ENCODE measurements at regions not wholly inside any gene's neighbourhood (a gene's known extent, or its start where the extent isn't known, plus 50 kb on each side); places are given as distances from the start of the nearest gene placed in this dataset.

DNA sequence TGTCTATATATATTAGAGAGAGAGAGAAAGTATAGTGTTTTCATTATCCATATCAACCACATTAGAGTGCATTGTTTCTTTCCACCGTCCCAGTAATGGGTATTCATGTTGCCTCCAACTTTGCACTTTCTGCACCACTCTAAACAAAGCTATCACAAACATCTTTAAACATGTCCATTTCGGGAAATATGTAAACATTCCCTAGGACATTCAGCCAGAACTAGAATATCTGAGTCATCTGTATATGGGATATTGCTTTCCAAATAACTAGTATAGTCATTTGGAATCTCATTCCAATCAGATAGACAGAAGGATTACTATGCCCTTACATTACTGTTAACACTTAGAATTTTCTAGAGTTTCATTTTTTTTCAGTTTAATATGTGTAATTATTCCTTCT, 914.9 kb upstream of the EPHA6 start:
- Histone ChIP-seq H3K27ac (ENCODE audit: low read depth, low read length) (no peak overlapping the region), H3K9me3 (ENCODE audit: low read length) (no peaks in the 10 kb centered on the region), H3K4me1 (ENCODE audit: insufficient read depth, low read length) (no peaks in the 10 kb centered on the region), H3K4me3 (ENCODE audit: low read depth in 1 of 2, low read length in 2 of 2) (no peak overlapping the region), H3K27me3 (ENCODE audit: control insufficient read depth in 1 of 2, insufficient read depth in 2 of 2, low read length in 2 of 2) (no peaks in the 10 kb centered on the region), H3K9ac (ENCODE audit: low read length) (no peak overlapping the region), H3K36me3 (ENCODE audit: insufficient read depth, low read length) (no peaks in the 10 kb centered on the region)

DNA sequence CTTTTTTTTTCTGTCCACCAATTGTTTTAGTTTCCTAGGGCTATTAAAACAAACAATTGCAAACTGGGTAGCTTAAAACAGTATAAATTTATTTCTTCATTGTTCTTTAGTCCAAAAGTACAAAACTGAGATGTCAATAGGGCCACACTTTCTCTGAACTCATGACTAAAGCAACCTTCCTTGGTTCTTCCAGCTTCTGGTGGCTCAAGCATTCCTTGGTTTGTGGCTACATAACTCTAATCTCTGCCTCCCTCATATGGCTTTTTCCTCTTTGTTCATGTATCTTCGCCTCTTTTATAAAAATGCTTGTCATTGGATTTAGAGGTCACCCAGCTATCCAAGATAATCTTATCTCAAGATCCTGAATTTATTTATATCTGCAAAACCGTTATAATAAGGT, 914.5 kb upstream of the EPHA6 start:
- no peak overlapping the region for H3K27ac ChIP-seq (ENCODE audit: low read depth, low read length)
- no peak overlapping the region for H3K4me3 ChIP-seq (ENCODE audit: low read depth in 1 of 2, low read length in 2 of 2)
- H3K27me3 ChIP-seq (ENCODE audit: control insufficient read depth in 1 of 2, insufficient read depth in 2 of 2, low read length in 2 of 2) = no peaks in the 10 kb centered on the region
- H3K36me3 ChIP-seq (ENCODE audit: insufficient read depth, low read length) = no peaks in the 10 kb centered on the region
- no peak overlapping the region for H3K9ac ChIP-seq (ENCODE audit: low read length)
- H3K4me1 ChIP-seq (ENCODE audit: insufficient read depth, low read length) = no peaks in the 10 kb centered on the region
- H3K9me3 ChIP-seq (ENCODE audit: low read length) = no peaks in the 10 kb centered on the region

DNA sequence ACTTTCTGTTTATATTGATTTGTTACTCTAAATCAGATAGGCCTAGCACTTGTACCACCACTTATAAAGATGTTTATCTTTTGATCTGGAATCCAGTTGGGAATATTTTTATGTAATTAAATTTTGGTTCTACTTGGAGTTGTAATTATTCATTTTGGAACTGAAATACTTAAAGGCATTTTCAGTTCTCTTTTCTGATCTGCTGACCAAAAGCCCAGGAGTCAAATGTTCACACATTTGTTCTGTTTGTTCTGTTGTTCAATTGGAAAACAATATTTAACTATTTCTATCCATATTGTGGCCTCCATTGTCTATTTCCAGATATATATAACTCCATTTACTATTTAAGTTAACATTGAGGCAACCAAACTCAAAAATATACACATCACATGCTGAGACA, 912.4 kb upstream of the EPHA6 start:
- Histone ChIP-seq H3K27me3 (ENCODE audit: control insufficient read depth in 1 of 2, insufficient read depth in 2 of 2, low read length in 2 of 2) (no peaks in the 10 kb centered on the region), H3K9me3 (ENCODE audit: low read length) (no peaks in the 10 kb centered on the region), H3K4me3 (ENCODE audit: low read depth in 1 of 2, low read length in 2 of 2) (no peak overlapping the region), H3K27ac (ENCODE audit: low read depth, low read length) (no peak overlapping the region), H3K36me3 (ENCODE audit: insufficient read depth, low read length) (no peaks in the 10 kb centered on the region), H3K4me1 (ENCODE audit: insufficient read depth, low read length) (no peaks in the 10 kb centered on the region), H3K9ac (ENCODE audit: low read length) (no peak overlapping the region)

DNA sequence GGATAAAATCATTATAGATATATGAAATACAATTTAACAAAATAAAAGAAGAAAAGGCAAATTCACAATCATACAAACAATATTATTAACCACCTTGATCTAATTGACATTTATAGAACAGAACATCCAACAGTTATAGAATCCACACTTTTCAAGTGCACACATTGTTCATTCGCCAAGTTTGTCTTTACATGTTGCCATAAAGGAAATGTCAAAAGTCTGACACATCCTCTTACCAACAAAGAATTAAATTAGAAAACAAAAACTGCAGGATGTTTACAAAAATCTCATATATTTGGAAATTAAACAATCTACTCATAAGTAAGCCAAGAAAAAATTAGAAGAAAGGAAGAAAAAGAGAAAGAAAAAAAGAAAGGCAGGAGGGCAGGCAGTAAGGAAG, 909.2 kb upstream of the EPHA6 start:
- no peaks in the 10 kb centered on the region for H3K36me3 ChIP-seq (ENCODE audit: insufficient read depth, low read length)
- no peaks in the 10 kb centered on the region for H3K27me3 ChIP-seq (ENCODE audit: control insufficient read depth in 1 of 2, insufficient read depth in 2 of 2, low read length in 2 of 2)
- no peak overlapping the region for H3K4me3 ChIP-seq (ENCODE audit: low read depth in 1 of 2, low read length in 2 of 2)
- no peak overlapping the region for H3K9ac ChIP-seq (ENCODE audit: low read length)
- H3K9me3 ChIP-seq (ENCODE audit: low read length) = no peaks in the 10 kb centered on the region
- no peaks in the 10 kb centered on the region for H3K4me1 ChIP-seq (ENCODE audit: insufficient read depth, low read length)
- no peak overlapping the region for H3K27ac ChIP-seq (ENCODE audit: low read depth, low read length)

DNA sequence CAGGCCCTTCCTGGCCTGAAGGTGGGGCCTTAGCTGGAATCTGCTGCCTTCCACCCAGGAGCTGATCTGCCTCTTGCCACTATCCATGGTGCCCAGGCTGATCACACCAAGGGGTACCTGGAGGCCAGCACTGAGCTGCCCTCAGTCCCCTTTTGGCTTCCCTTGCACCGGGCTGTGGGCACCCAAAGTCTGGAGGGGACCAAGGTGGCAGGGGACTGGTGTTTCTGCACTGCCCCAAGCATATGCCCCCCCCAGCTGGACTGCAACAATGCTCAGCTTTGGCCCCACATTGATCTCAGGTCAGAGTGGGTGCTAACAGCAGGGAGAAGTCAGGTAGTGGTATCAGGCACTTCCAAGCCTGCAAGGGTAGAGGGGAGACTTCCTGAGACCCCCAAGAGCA, 902.6 kb upstream of the EPHA6 start:
- no peak overlapping the region for H3K9ac ChIP-seq (ENCODE audit: low read length)
- H3K27ac ChIP-seq (ENCODE audit: low read depth, low read length) = no peak overlapping the region
- H3K27me3 ChIP-seq (ENCODE audit: control insufficient read depth in 1 of 2, insufficient read depth in 2 of 2, low read length in 2 of 2) = no peaks in the 10 kb centered on the region
- H3K36me3 ChIP-seq (ENCODE audit: insufficient read depth, low read length) = no peaks in the 10 kb centered on the region
- H3K9me3 ChIP-seq (ENCODE audit: low read length) = no peaks in the 10 kb centered on the region
- no peak overlapping the region for H3K4me3 ChIP-seq (ENCODE audit: low read depth in 1 of 2, low read length in 2 of 2)
- no peaks in the 10 kb centered on the region for H3K4me1 ChIP-seq (ENCODE audit: insufficient read depth, low read length)

DNA sequence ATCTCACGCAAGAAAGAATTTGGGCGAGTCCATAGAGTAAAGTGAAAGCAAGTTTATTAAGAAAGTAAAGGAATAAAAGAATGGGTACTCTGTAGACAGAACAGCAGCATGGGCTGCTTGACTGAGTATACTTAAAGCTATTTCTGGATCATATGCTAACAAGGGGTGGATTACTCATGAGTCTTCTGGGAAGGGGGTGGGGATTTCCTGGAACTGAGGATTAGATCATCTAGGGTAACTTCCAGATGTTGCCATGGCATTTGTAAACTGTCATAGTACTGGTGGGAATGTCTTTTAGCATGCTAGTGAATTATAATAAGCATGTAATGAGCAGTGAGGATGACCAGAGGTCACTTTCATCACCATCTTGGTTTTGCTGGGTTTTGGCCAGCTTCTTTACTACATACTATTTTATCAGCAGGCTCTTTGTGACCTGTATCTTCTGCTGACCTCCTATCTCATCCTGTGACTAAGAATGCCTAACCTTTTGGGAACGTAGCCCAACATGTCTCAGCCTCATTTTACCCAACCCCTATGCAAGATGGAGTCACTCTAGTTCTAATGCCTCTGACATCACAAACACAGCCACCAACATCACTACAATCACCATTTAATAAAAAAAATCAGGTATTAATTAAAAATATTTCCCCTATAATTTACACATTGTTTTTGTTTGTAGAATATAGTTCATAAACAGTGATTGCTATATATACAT, 890.7 kb upstream of the EPHA6 start:
- Histone ChIP-seq H3K27ac (ENCODE audit: low read depth, low read length) (no peak overlapping the region), H3K9ac (ENCODE audit: low read length) (no peak overlapping the region), H3K9me3 (ENCODE audit: low read length) (no peaks in the 10 kb centered on the region), H3K36me3 (ENCODE audit: insufficient read depth, low read length) (no peaks in the 10 kb centered on the region), H3K4me3 (ENCODE audit: low read depth in 1 of 2, low read length in 2 of 2) (no peak overlapping the region), H3K4me1 (ENCODE audit: insufficient read depth, low read length) (no peaks in the 10 kb centered on the region), H3K27me3 (ENCODE audit: control insufficient read depth in 1 of 2, insufficient read depth in 2 of 2, low read length in 2 of 2) (no peaks in the 10 kb centered on the region)

DNA sequence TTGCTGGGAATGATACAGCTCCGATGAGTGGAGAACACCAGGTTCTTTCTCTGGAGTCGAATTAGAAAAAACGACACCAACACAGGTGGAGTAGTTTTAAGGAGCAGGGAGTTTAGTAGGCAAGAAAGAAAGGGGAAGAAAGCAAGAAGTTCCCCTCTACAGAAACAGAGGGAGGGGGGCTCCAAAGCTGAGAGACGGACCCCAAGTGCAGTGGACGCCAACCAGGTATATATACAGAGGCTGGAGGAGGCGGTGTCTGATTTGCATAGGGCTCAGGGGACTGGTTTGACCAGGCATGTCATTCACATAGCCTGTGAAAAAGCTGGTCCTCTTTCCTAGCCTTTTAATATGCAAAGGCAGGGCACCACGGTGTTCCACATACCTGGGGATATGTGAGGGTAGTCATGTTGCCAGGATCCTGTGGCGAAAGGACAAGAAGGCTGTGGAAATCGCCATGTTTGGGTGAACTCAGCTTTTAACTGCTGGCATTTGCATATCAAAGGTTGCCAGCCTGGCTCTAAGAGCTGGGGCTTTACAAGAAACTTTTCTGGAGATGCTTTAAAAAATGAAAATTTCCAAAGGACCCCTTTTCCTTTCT, 887.4 kb upstream of the EPHA6 start:
- no peaks in the 10 kb centered on the region for H3K9me3 ChIP-seq (ENCODE audit: low read length)
- H3K27me3 ChIP-seq (ENCODE audit: control insufficient read depth in 1 of 2, insufficient read depth in 2 of 2, low read length in 2 of 2) = no peaks in the 10 kb centered on the region
- no peak overlapping the region for H3K27ac ChIP-seq (ENCODE audit: low read depth, low read length)
- H3K4me1 ChIP-seq (ENCODE audit: insufficient read depth, low read length) = no peaks in the 10 kb centered on the region
- H3K36me3 ChIP-seq (ENCODE audit: insufficient read depth, low read length) = no peaks in the 10 kb centered on the region
- no peak overlapping the region for H3K9ac ChIP-seq (ENCODE audit: low read length)
- H3K4me3 ChIP-seq (ENCODE audit: low read depth in 1 of 2, low read length in 2 of 2) = no peak overlapping the region

DNA sequence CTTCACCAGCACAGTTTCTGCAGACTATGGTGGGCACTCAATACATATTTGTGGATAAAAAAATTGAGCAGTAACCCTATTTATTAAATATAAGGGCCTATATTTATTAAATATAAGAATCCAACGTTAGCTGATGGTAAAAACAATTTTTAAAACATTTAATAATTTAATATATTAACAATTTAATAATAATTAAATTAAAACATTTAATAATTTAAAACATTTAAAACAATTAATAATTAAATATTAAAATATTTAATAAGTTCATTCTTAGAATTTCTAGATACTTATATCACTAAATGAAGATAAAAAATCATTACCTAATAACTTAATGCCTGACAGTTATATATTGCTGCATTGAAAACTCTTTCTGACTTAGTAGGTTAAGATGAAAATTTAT, 880.2 kb upstream of the EPHA6 start:
- Histone ChIP-seq H3K9ac (ENCODE audit: low read length) (no peak overlapping the region), H3K36me3 (ENCODE audit: insufficient read depth, low read length) (no peaks in the 10 kb centered on the region), H3K27ac (ENCODE audit: low read depth, low read length) (no peak overlapping the region), H3K4me3 (ENCODE audit: low read depth in 1 of 2, low read length in 2 of 2) (no peak overlapping the region), H3K9me3 (ENCODE audit: low read length) (no peaks in the 10 kb centered on the region), H3K27me3 (ENCODE audit: control insufficient read depth in 1 of 2, insufficient read depth in 2 of 2, low read length in 2 of 2) (no peaks in the 10 kb centered on the region), H3K4me1 (ENCODE audit: insufficient read depth, low read length) (no peaks in the 10 kb centered on the region)

DNA sequence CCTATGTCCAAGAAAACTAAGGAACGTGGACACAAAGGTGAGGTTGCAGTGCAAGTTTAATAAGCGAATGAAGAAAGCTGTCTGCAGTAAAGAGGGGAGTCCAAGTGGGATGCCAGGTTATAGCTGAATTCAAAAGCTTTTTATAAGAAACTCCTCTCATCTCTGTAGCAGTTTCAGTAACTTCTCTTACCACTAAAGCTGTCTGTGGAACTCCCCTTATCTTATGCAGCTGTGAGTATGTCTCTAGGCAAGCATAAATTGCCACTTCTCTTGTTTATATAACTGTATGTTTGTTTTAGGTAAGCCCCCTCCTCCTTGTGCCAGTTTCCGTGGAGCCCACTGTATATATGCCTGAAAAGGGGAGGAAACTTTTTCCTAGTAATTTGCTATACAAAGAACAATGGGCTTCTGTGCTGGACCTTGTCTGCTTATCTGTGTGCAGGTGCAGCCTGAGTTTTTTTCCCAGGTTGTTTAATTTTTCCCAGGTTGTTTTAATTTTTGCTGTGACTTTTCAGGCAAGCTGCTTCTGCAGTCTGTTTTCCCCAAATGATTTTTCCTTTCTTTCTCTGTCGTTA, 875.1 kb upstream of the EPHA6 start:
- Histone ChIP-seq H3K4me3 (ENCODE audit: low read depth in 1 of 2, low read length in 2 of 2) (no peak overlapping the region), H3K9ac (ENCODE audit: low read length) (no peak overlapping the region)

DNA sequence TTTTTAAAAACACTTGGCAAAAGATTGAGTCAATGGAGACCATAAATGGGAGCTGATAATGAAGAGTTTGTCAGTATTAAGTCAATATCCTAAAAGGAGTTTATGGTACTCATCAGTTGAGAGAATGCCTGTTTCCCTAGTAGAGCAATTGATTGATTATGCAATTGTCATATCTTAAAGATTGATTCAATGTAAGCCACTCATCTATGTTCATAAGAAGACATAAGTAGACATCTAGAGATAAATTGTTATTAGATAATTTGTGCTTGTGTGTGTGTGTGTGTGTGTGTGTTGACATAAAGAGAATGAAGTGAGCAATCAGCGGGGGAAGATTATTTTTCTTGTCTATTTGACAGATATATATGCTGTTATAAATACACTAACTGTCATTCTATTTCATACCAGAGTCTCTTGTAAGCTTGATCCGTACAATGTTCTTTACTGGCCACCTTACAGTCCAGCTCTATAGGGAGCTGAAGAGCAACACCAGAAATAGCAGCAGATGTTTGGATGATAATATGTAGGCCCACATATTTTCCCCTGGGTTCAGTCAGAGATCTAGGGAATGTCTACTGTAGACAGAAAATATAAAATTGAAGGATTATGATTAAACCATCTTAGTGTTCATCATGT, 848.6 kb upstream of the EPHA6 start:
- H3K4me3 ChIP-seq (ENCODE audit: low read depth in 1 of 2, low read length in 2 of 2) = no peak overlapping the region
- no peaks in the 10 kb centered on the region for H3K36me3 ChIP-seq (ENCODE audit: insufficient read depth, low read length)
- no peaks in the 10 kb centered on the region for H3K4me1 ChIP-seq (ENCODE audit: insufficient read depth, low read length)
- no peaks in the 10 kb centered on the region for H3K27me3 ChIP-seq (ENCODE audit: control insufficient read depth in 1 of 2, insufficient read depth in 2 of 2, low read length in 2 of 2)
- no peak overlapping the region for H3K27ac ChIP-seq (ENCODE audit: low read depth, low read length)
- H3K9me3 ChIP-seq (ENCODE audit: low read length) = no peaks in the 10 kb centered on the region
- no peak overlapping the region for H3K9ac ChIP-seq (ENCODE audit: low read length)

More for the DNA sequence above, 875.1 kb upstream of the EPHA6 start:
- Histone ChIP-seq H3K9me3 (ENCODE audit: low read length) (no peaks in the 10 kb centered on the region), H3K27ac (ENCODE audit: low read depth, low read length) (no peak overlapping the region), H3K4me1 (ENCODE audit: insufficient read depth, low read length) (no peaks in the 10 kb centered on the region), H3K27me3 (ENCODE audit: control insufficient read depth in 1 of 2, insufficient read depth in 2 of 2, low read length in 2 of 2) (no peaks in the 10 kb centered on the region), H3K36me3 (ENCODE audit: insufficient read depth, low read length) (no peaks in the 10 kb centered on the region)

DNA sequence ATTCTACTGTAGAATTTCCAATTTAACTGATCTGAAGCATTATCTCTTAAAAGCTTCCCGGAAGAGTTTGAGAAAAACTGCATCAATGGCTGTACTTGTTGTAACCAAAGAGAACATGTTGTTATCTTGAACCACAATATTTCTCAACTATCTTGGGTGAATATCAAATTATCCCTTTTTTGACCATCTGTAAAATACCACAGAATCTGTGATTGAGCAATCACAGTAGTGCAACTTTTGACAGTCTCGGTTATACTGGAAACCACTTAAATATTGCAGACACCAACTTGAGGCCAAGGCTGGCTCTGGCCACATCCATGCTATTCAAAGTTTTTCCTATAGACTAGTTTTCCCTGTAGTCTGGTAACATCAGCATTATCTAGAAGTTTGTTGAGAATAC, 842.8 kb upstream of the EPHA6 start:
- no peaks in the 10 kb centered on the region for H3K9me3 ChIP-seq (ENCODE audit: low read length)
- no peaks in the 10 kb centered on the region for H3K27me3 ChIP-seq (ENCODE audit: control insufficient read depth in 1 of 2, insufficient read depth in 2 of 2, low read length in 2 of 2)
- H3K9ac ChIP-seq (ENCODE audit: low read length) = no peak overlapping the region
- H3K4me3 ChIP-seq (ENCODE audit: low read depth in 1 of 2, low read length in 2 of 2) = no peak overlapping the region
- no peaks in the 10 kb centered on the region for H3K4me1 ChIP-seq (ENCODE audit: insufficient read depth, low read length)
- H3K36me3 ChIP-seq (ENCODE audit: insufficient read depth, low read length) = no peaks in the 10 kb centered on the region
- no peak overlapping the region for H3K27ac ChIP-seq (ENCODE audit: low read depth, low read length)

Measured in muscle layer of colon (tissue), 2 donors.